HG03575 (cell line): ENCODE measurements at regions not wholly inside any gene's neighbourhood (a gene's known extent, or its start where the extent isn't known, plus 50 kb on each side); places are given as distances from the start of the nearest gene placed in this dataset.
"Not testable (repeated sequence)": the region's sequence is repeated elsewhere in the genome, so short reads cannot be mapped to it uniquely, and the experiment has no call there.

Experiments
- ATAC-seq: cut with Tn5 transposase; IDR thresholded peaks from one replicate; pipeline ENCODE4 v1.9.1; 2021; ENCODE audit not compliant: unreplicated experiment, insufficient number of reproducible peaks, low FRiP score; ENCODE audit errors: extremely low read depth

DNA sequence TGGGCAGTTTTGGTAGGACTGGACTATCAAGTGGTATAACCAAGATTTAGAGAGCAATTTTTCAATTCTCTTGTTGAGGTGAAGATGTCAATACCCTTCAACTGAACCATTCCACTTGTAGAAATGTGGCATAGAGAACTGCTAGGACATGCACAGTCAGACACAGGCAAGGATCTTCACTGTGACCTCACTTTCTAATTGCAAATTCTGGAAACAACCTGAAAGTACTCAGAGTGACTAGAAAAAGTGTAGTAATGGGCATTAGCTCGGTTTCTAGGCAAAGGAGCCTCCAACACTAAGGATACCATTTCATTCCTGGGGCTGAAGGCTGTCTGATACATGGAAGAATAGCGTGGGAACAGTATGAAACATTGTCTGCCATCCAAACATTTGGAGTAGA lies 433.0 kb upstream of the RUNX1 start:
- ATAC-seq: no peak

DNA sequence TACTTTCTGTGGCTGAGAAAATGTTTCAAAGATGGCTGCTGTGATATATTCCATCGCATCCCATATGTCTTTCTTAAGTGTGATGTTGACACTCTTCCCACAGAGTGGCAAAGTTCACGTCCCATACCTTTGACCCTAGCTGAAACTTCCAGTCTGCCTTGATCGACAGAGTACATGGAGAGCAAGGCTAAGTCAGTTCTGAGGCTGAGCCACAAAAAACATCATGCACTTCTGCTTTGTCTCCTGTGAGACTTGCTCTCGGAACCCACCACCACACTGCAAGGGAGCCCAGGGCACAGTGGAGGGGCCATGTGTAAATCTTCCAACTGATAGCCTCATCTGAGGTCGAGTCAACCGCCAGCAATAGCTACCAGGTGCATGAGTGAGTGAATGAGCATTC lies 431.9 kb upstream of the RUNX1 start:
- ATAC-seq: no peak

- no peak for ATAC-seq
Observed at GRCh38 chr21:35479529-35479928, 430.4 kb upstream of the RUNX1 start.

- no peak for ATAC-seq
Observed at GRCh38 chr21:35479065-35479448, 430.0 kb upstream of the RUNX1 start.

DNA sequence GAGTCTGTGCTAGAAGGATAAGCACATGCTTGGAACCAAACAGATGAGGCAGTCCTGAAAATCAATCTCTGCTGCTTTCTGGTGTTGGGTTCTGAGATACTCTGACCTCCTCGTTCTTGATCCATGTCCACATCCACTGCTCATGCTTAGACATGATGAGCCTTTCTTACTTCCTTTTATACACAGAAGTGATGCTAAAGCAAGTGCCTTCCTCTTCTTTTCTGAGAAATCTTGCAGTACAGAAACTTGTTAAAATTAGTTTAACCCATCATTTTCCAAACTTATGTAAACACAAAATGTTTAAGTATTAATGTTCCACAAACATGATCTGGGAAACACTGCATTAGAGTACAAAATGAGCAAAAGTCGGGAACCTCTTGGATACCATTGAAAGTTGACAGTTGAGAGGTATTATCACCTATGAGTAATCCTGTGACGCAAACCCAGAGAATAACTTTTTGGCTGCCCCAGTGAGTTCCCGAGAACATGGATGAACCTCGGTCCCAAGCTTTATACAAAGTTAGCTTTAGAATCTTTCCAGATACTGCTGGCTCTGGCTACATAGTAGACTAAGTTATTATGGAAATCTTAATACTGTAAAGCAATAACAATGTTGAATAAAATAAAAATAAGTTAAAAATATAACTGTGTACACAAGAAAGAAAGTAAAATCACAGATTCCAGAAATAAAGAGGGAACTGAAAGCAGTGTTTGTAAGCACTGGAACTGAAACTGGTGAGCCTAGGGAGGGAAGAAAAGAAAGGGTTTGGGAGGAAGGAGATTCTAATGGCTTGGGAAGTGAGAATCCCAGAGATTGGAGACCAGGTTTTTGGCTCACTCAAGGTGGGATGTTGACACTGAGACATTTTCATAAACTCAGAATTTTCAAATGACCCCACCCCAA lies 429.3 kb upstream of the RUNX1 start:
- ATAC-seq: no peak

DNA sequence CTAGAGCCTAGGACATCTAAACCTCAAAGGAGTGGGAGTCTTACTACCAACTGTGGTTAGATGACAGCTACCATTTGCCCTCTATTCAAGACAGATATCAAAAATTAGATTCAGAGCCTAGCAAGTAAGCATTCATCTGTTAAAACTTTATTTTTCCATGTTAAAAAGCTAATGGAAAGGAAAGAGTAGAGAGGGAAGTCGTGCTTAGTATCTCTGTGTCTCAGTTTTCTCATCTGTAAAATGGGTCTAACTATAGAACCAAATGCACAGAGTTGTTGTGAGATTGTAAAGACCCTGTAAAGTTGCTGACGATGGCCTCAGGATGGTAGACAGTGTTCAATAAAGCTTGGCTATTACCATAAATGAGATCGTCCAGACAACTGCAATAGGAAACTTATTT lies 428.5 kb upstream of the RUNX1 start:
- no peak for ATAC-seq

DNA sequence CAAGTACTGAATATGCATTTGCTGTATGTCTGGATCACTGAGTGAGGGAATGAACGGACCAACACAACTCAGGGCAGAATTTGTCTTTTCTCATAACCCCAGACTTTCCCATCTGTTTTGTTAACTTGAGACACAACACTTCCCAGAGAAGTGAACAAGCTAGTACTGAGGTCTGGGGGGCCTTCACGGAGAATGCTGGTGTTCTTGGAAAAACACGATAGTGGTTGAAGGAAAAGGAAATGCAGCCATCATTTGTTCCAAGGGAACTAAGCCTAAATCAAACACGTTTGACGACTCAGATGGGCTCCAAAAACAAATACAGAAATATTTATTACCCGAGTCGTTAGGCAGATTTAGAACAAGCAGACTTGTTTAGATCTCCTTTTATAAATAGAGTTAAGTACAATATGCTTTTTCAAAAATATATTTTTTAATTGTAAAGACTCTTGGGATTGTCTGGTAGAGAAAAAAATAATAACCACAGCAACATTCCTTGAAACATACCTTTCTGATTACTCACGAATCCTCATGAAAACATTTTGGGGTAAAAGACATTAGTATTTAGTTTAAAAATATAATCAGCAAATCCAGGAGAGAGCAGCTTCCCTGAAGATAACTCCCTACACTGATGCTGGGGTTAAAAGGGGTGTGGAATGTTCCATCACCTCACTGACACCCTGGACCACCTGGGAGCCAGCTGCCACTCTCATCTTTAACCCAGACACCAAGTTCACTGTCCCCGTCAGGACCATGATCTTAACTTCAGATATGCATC lies 427.7 kb upstream of the RUNX1 start:
- no peak for ATAC-seq

DNA sequence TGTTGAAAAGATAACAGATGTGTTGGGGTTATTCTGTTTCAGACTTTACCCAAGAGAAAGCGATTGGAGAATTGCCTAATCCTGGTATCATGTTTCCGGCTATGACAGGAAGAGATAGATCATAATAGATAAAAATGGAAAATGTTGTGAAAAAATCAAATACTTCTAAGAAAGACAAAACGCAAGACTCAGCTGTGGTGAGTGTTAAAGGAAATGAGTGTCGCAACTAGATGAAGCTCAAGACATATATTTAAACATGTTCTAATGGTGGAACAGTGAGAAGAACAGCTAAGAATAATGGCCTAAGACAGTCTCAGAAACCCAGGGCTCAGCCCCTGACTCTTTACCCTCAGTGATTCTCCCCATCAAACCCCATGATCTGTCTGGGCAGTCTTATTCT lies 426.7 kb upstream of the RUNX1 start:
- ATAC-seq: no peak

DNA sequence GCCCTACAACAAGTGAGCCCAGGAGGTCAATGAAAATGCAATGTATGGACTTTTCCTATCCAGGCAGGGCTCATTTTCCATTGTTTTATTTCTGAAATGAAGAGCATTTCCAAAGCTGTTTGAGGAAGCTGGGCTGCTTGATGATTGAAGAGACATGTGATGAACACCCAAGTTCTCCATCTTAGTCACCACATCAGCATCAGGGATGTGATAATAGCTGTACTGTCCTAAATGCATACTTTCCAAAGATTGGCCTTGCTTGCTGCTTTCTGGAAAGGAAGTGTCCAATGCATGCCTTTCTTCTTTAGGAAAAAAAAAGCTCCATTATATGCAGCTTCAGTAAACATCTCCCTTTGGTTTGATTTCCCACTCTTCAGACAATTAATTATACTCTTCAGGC lies 425.9 kb upstream of the RUNX1 start:
- ATAC-seq: no peak

DNA sequence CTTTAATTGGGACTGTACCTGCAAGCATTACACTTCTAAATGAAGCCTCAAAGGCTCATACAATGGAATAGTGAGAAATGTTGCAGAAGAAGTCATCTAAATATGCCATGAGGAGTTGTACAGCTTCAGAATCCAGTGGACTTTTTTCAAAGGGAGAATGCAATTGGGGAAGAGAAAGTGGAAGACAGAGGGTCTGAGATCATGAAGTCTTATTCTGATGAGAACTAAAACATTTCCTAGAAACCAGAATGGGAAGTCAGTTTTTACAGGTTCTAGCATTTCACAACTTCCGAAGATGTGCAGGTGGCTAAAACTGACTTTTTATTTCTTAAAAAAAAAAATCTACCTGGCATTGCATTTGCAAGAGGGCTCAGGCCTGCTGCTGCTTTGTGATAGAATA lies 424.4 kb upstream of the RUNX1 start:
- ATAC-seq: no peak

DNA sequence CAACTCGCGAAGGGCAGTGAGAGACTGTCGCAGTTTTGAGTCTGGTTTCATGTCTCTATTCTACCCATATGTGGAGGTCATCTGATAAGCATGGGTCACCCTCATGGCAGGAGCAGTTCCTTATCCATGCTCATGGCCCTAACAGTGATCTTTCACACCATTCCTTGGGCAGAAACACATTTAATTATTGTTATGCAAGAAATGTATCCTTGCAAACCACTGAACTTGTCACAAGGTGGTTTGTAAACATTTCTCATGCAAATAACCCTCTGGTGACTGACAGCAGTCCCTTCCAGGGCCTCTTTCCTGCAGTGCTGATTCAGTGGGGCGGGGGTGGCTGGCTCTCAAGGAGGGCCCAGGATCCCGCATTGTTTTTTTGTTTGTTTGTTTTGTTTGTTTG lies 421.4 kb upstream of the RUNX1 start:
- no peak for ATAC-seq

DNA sequence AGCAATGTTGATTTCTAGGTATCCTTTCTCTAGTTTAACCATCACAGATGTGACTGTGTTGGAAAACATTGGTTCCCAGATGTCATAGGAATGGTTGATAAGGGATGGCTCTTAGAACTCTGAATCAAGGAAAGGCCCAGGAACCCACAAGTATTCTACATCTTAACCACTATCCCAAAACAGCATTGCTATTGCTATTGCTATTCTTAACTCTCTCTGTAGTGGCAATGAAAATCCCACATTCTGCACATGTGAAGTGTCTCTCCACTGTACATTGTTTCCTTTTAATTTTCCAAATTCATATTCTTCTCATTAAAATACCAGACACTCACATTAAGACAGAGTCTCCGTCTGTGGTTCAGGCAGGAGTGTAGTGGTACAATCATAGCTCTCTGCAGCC lies 420.4 kb upstream of the RUNX1 start:
- no peak for ATAC-seq

DNA sequence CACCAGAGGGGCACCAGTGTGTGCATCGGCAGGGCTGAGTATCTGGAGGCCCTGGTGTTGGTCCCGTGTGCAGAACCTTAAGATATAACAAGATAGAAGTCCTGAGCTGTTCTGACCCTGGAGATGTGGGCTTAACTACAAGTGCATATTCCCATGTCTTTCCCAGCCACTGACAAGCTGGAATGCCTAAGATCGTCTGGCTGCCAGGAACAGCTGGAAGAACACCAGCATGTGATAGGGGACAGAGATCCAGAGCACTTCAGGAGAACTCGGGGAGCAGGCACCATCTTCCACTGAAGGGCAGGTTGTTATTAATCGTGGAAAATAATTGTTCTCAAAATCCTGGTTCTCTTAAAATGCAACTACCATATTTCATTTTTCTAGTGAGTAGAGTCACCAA lies 419.9 kb upstream of the RUNX1 start:
- ATAC-seq: no peak

- ATAC-seq: no peak
Observed at GRCh38 chr21:35467566-35467965, 418.5 kb upstream of the RUNX1 start.

DNA sequence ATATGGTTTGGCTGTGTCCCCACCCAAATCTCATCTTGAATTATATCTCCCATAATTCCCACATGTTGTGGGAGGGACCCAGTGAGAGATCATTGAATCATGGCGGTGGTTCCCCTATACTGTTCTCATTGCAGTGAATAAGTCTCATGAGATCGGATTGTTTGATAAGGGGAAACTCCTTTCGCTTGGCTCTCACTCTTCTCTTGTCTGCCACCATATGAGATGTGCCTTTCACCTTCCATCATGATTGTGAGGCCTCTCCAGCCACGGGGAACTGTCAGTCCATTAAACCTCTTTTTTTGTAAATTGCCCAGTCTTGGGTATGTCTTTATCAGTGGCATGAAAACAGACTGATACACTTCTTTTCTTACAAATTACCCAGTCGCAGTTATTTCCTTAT lies 417.6 kb upstream of the RUNX1 start:
- ATAC-seq: not testable (repeated sequence)

GRCh38 chr21:35465741-35466140 lies 416.6 kb upstream of the RUNX1 start:
- ATAC-seq: no peak

DNA sequence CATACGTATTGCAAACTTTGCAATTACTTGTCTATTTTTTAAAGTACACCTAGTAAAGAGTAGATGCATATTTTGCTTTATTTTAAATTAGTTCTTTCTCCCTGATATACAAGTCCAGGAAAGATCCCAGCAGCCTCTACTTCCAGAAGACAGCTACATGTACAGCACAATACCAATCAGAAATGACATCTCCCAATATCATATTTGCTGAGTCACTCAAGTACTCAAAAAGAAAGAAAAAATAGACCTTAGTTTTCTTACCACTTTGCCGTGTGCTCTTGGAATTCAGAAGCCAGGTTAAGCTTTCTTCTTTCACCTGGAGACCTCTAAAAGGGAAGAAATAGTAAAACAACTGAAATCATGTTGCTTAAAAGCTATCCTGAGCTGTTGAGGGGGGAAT lies 412.6 kb upstream of the RUNX1 start:
- no peak for ATAC-seq

GRCh38 chr21:35460441-35460840 lies 411.3 kb upstream of the RUNX1 start:
- no peak for ATAC-seq

GRCh38 chr21:35458405-35458804 lies 409.3 kb upstream of the RUNX1 start:
- ATAC-seq: no peak

DNA sequence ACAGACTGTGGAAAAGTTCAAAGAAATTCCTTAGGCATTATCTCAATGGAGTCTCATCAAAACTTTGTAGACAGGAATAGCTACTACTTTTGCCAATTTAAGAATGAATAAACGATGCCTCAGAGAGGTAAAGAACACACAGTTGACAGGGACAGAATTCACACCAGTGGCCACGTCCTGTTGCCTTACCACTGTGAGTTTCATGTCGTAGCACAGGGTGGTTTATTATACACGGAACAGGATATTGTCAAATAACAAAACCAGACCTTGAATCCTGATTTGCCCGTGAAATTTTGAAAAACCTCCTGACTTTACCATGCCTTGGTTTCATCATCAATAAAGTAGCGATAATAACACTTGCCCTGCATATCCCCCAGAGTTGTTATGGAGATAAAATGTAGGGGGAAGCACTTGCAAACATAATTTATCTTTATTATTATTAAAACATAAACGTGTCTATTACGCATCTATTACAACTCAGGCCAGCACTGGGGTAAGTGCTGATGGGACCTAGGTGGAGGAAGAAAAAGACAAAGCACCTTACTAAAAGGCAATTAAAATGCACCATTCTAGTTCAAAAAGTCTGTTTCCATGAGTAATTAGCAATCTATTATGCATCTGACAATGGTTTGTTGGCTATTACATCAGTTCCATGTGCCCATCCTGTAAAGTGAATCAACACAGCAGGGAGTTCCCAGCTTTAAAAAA lies 408.1 kb upstream of the RUNX1 start:
- no peak for ATAC-seq
